GM19239 (cell line): ENCODE measurements at regions not wholly inside any gene's neighbourhood (a gene's known extent, or its start where the extent isn't known, plus 50 kb on each side); places are given as distances from the start of the nearest gene placed in this dataset.
"Not testable (repeated sequence)": the region's sequence is repeated elsewhere in the genome, so short reads cannot be mapped to it uniquely, and the experiment has no call there.

Experiments used
- DNase-seq: peaks from one replicate; pipeline ENCODE4 v3.0.0; 2011; ENCODE audit warnings: low spot score; ENCODE audit not compliant: insufficient read length
- FAIRE-seq: peaks from 2 replicates; lab custom pipeline; 2011; peaks lifted over from hg19 to GRCh38; lab: Jason Lieb, UNC

GRCh38 chr18:42298759-42299675 lies 344.0 kb downstream of the PIK3C3 start:
- FAIRE-seq: peak; percentile 70
- DNase-seq: peak; percentile 22

- no peak for FAIRE-seq
- DNase-seq: no peak
These were observed 351.0 kb downstream of the PIK3C3 start for GRCh38 chr18:42305869-42306593.

GRCh38 chr18:42306594-42306980 lies 351.6 kb downstream of the PIK3C3 start:
- DNase-seq (no peak), FAIRE-seq (no peak)

GRCh38 chr18:42310956-42311355 lies 355.9 kb downstream of the PIK3C3 start:
- DNase-seq: no peak
- no peak for FAIRE-seq

- FAIRE-seq (no peak), DNase-seq (no peak)
These were observed 371.7 kb downstream of the PIK3C3 start for GRCh38 chr18:42326752-42327151.

- DNase-seq: no peak
- FAIRE-seq: no peak
These were observed 373.9 kb downstream of the PIK3C3 start for GRCh38 chr18:42328931-42329330.

GRCh38 chr18:42330296-42330695 lies 375.3 kb downstream of the PIK3C3 start:
- FAIRE-seq (no peak), DNase-seq (no peak)

GRCh38 chr18:42333558-42333957 lies 378.5 kb downstream of the PIK3C3 start:
- no peak for DNase-seq
- no peak for FAIRE-seq

GRCh38 chr18:42334931-42335330 lies 379.9 kb downstream of the PIK3C3 start:
- FAIRE-seq (no peak), DNase-seq (no peak)

GRCh38 chr18:42336139-42336538 lies 381.1 kb downstream of the PIK3C3 start:
- DNase-seq: no peak
- no peak for FAIRE-seq

GRCh38 chr18:42337337-42337736 lies 382.3 kb downstream of the PIK3C3 start:
- DNase-seq, FAIRE-seq: not testable (repeated sequence)

- FAIRE-seq: no peak
These were observed 383.6 kb downstream of the PIK3C3 start for GRCh38 chr18:42338683-42339082.

GRCh38 chr18:42339372-42339771 lies 384.3 kb downstream of the PIK3C3 start:
- FAIRE-seq (no peak), DNase-seq (no peak)

More at GRCh38 chr18:42338683-42339082, 383.6 kb downstream of the PIK3C3 start:
- no peak for DNase-seq

GRCh38 chr18:42340423-42341009 lies 385.5 kb downstream of the PIK3C3 start:
- DNase-seq: no peak
- no peak for FAIRE-seq

GRCh38 chr18:42341423-42341822 lies 386.4 kb downstream of the PIK3C3 start:
- FAIRE-seq: no peak

GRCh38 chr18:42348722-42349121 lies 393.7 kb downstream of the PIK3C3 start:
- FAIRE-seq (no peak), DNase-seq (no peak)

More at GRCh38 chr18:42341423-42341822, 386.4 kb downstream of the PIK3C3 start:
- no peak for DNase-seq

- FAIRE-seq (no peak), DNase-seq (no peak)
These were observed 396.4 kb downstream of the PIK3C3 start for GRCh38 chr18:42351455-42351854.

- FAIRE-seq (no peak), DNase-seq (no peak)
These were observed 405.7 kb downstream of the PIK3C3 start for GRCh38 chr18:42360716-42361115.

- FAIRE-seq (no peak), DNase-seq (no peak)
These were observed 408.7 kb downstream of the PIK3C3 start for GRCh38 chr18:42363446-42364441.

GRCh38 chr18:42364766-42365165 lies 409.7 kb downstream of the PIK3C3 start:
- DNase-seq: no peak
- FAIRE-seq: no peak
